Chondrocyte (in vitro differentiated cells): ENCODE measurements at regions not wholly inside any gene's neighbourhood (a gene's known extent, or its start where the extent isn't known, plus 50 kb on each side); places are given as distances from the start of the nearest gene placed in this dataset.

Experiments
- DNase-seq: peaks from one replicate; pipeline ENCODE4 v3.0.0; 2021; ENCODE audit warnings: mixed read lengths, low spot score
- H3K27ac Mint-ChIP-seq: one replicate; pipeline ENCODE4 v1.8.0; 2021; ENCODE audit warnings: mild to moderate bottlenecking, moderate library complexity, mixed read lengths; ENCODE audit not compliant: unreplicated experiment
- H3K27me3 Mint-ChIP-seq: 2 replicates; pipeline ENCODE4 v1.8.0; 2021; ENCODE audit warnings: low read depth, mixed read lengths
- H3K36me3 Mint-ChIP-seq: 2 replicates; pipeline ENCODE4 v1.8.0; 2021; ENCODE audit warnings: low read depth, mixed read lengths
- H3K4me1 Mint-ChIP-seq: 2 replicates; pipeline ENCODE4 v1.8.0; 2021; ENCODE audit warnings: low read depth, mild to moderate bottlenecking, mixed read lengths
- H3K4me3 Mint-ChIP-seq: one replicate; pipeline ENCODE4 v1.8.0; 2021; ENCODE audit warnings: mild to moderate bottlenecking, moderate library complexity, mixed read lengths; ENCODE audit not compliant: unreplicated experiment
- H3K9me3 Mint-ChIP-seq: 2 replicates; pipeline ENCODE4 v1.8.0; 2021; ENCODE audit warnings: low read depth, mixed read lengths
- TF ChIP-seq, protein P1 (sequence below): fragments of 200-600 bp; sonication (generic); IDR thresholded peaks from 2 replicates; pipeline ENCODE4 v1.5.0; 2021; ENCODE audit warnings: antibody characterized with exemption, mild to moderate bottlenecking, moderate library complexity

DNA sequence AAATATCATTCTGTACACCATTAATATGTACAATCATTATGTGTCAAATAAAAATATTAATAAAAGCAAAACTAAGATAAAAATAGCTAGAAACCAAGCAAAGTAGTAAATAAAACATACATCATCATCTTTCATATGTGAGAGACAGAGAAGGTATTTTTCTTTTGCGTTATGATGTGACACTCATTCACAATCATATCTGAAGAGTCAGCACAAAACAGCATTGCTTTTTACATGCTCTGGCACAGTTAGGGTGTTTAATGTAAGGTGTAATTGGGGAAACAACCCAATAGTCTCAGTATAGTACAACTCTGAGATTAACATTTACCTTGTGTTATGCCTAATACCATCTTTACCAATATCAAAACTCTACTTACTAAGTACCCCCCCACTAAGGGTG is 376.6 kb downstream of the TMA16 start:
- H3K4me1 Mint-ChIP-seq = no peaks in the 10 kb centered on the region
- no peak overlapping the region for H3K27ac Mint-ChIP-seq
- TF ChIP-seq, protein P1, sequence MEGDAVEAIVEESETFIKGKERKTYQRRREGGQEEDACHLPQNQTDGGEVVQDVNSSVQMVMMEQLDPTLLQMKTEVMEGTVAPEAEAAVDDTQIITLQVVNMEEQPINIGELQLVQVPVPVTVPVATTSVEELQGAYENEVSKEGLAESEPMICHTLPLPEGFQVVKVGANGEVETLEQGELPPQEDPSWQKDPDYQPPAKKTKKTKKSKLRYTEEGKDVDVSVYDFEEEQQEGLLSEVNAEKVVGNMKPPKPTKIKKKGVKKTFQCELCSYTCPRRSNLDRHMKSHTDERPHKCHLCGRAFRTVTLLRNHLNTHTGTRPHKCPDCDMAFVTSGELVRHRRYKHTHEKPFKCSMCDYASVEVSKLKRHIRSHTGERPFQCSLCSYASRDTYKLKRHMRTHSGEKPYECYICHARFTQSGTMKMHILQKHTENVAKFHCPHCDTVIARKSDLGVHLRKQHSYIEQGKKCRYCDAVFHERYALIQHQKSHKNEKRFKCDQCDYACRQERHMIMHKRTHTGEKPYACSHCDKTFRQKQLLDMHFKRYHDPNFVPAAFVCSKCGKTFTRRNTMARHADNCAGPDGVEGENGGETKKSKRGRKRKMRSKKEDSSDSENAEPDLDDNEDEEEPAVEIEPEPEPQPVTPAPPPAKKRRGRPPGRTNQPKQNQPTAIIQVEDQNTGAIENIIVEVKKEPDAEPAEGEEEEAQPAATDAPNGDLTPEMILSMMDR = no peak
- no peaks in the 10 kb centered on the region for H3K9me3 Mint-ChIP-seq
- H3K4me3 Mint-ChIP-seq = no peak overlapping the region
- no peak for DNase-seq
- H3K36me3 Mint-ChIP-seq = no peaks in the 10 kb centered on the region
- H3K27me3 Mint-ChIP-seq = peaks cover 2% of the 10 kb centered on the region

DNA sequence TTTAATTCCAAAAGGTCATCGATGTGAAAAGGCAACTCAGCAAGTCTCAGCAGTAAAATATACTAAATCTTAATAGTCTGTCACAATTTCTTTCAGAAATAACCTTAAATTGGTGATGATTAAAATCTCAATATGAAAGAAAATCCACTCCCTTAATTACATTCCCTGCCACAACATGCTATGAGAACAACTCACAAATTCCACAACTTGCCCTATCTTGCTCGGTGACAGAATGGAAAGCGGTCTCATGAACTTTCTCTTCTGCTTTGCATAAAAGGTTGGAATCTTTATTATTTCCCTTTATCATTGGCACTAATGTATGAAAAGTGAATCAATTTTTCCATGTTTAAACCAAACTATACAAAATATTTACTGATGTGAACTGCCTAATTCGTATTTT is 380.8 kb downstream of the TMA16 start:
- H3K9me3 Mint-ChIP-seq = no peaks in the 10 kb centered on the region
- no peak overlapping the region for H3K27ac Mint-ChIP-seq
- peaks cover 11% of the 10 kb centered on the region for H3K27me3 Mint-ChIP-seq
- DNase-seq = no peak
- TF ChIP-seq, protein P1 = no peak
- H3K36me3 Mint-ChIP-seq = no peaks in the 10 kb centered on the region
- H3K4me1 Mint-ChIP-seq = no peaks in the 10 kb centered on the region
- no peak overlapping the region for H3K4me3 Mint-ChIP-seq

DNA sequence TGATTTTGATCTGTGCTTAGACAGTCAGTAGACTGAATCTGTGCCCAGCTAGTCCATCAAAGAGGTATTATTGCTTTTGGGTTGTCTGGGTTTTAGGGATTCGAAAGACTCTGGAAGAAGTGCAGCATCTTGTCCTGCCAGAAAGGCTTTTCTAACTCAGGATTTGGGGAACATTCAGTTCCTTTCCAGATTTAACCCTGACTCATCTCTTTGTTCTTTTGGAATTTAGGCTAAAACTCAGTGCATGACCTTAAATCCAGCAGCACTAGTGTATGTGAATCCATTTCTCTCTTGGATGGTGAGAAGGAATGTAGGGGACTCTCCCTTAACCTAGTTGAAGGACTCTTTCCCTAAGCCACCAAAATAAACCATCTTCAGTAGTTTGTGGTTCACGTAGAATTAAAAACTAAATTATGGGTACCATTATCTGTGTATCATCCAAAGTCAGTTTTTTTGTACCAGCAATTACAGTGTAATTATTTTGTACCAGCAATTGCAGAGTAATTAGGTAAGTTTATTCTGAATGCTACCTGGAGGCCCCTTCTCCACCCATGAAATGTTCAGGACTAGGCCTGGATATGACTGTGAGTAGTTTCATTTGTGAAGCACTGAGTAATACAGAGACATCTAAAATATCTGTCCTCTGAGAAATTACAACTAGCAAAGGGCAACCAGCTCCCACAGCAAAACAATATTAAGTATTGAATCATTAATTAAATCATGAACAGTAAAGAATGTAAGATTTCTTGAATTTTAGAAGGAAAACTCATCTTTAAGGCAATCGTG is 384.0 kb downstream of the TMA16 start:
- DNase-seq = no peak
- Mint-ChIP-seq H3K27me3 (peaks cover 14% of the 10 kb centered on the region), H3K27ac (no peak overlapping the region), H3K4me1 (no peaks in the 10 kb centered on the region), H3K36me3 (no peaks in the 10 kb centered on the region), H3K4me3 (no peak overlapping the region), H3K9me3 (no peaks in the 10 kb centered on the region)
- TF ChIP-seq, protein P1 = no peak

GRCh38 chr4:163892417-163892816 is 397.9 kb downstream of the TMA16 start:
- H3K4me1 Mint-ChIP-seq = no peaks in the 10 kb centered on the region
- no peak overlapping the region for H3K27ac Mint-ChIP-seq
- TF ChIP-seq, protein P1 = no peak
- H3K36me3 Mint-ChIP-seq = no peaks in the 10 kb centered on the region
- DNase-seq = no peak
- no peak overlapping the region for H3K4me3 Mint-ChIP-seq
- peaks cover 10% of the 10 kb centered on the region for H3K27me3 Mint-ChIP-seq
- peaks cover 8% of the 10 kb centered on the region for H3K9me3 Mint-ChIP-seq

GRCh38 chr4:163895378-163896005 is 401.0 kb downstream of the TMA16 start:
- Mint-ChIP-seq H3K36me3 (no peaks in the 10 kb centered on the region), H3K27ac (no peak overlapping the region), H3K4me3 (no peak overlapping the region), H3K9me3 (peaks cover 15% of the 10 kb centered on the region), H3K27me3 (peaks cover 8% of the 10 kb centered on the region), H3K4me1 (no peaks in the 10 kb centered on the region)
- TF ChIP-seq, protein P1 = no peak
- DNase-seq = no peak
